Ammon's horn (tissue), 1 donor: ENCODE measurements at regions not wholly inside any gene's neighbourhood (a gene's known extent, or its start where the extent isn't known, plus 50 kb on each side); places are given as distances from the start of the nearest gene placed in this dataset.
A peak's percentile ranks its signal among the peaks of the same experiment; 100 is the strongest.
"Not testable (repeated sequence)": the region's sequence is repeated elsewhere in the genome, so short reads cannot be mapped to it uniquely, and the experiment has no call there.

ENCODE experiments used
- DNase-seq: peaks from one replicate; pipeline ENCODE4 v3.0.0-alpha.2; 2016; ENCODE audit warnings: low spot score

GRCh38 chr7:114806590-114807162 lies 115.2 kb upstream of the MDFIC start:
- no peak for DNase-seq

- DNase-seq: no peak
Measured at GRCh38 chr7:114812570-114812969, 109.3 kb upstream of the MDFIC start.

- DNase-seq: no peak
Measured at GRCh38 chr7:114813624-114814023, 108.3 kb upstream of the MDFIC start.

GRCh38 chr7:114817036-114817435 lies 104.9 kb upstream of the MDFIC start:
- DNase-seq: not testable (repeated sequence)

GRCh38 chr7:114818501-114818900 lies 103.4 kb upstream of the MDFIC start:
- DNase-seq: peak; percentile 27

GRCh38 chr7:114819616-114820362 lies 102.1 kb upstream of the MDFIC start:
- DNase-seq: no peak

GRCh38 chr7:114821030-114821900 lies 100.6 kb upstream of the MDFIC start:
- no peak for DNase-seq

GRCh38 chr7:114822131-114822530 lies 99.8 kb upstream of the MDFIC start:
- no peak for DNase-seq

GRCh38 chr7:114822844-114823243 lies 99.0 kb upstream of the MDFIC start:
- DNase-seq: no peak

- DNase-seq: no peak
Measured at GRCh38 chr7:114823290-114823689, 98.6 kb upstream of the MDFIC start.

GRCh38 chr7:114825423-114825951 lies 96.4 kb upstream of the MDFIC start:
- no peak for DNase-seq

GRCh38 chr7:114830952-114831351 lies 90.9 kb upstream of the MDFIC start:
- DNase-seq: no peak

GRCh38 chr7:114832906-114833595 lies 88.8 kb upstream of the MDFIC start:
- DNase-seq: no peak

- no peak for DNase-seq
Measured at GRCh38 chr7:114835303-114835702, 86.6 kb upstream of the MDFIC start.

- DNase-seq: no peak
Measured at GRCh38 chr7:114835861-114836260, 86.0 kb upstream of the MDFIC start.

GRCh38 chr7:114842551-114843065 lies 79.3 kb upstream of the MDFIC start:
- DNase-seq: no peak

GRCh38 chr7:114843102-114843501 lies 78.8 kb upstream of the MDFIC start:
- no peak for DNase-seq

- DNase-seq: no peak
Measured at GRCh38 chr7:114851406-114852061, 70.4 kb upstream of the MDFIC start.

GRCh38 chr7:114852293-114852692 lies 69.6 kb upstream of the MDFIC start:
- no peak for DNase-seq

GRCh38 chr7:114853189-114853588 lies 68.7 kb upstream of the MDFIC start:
- DNase-seq: no peak

- DNase-seq: no peak
Measured at GRCh38 chr7:114854369-114854768, 67.5 kb upstream of the MDFIC start.
